Activated CD4-positive, alpha-beta memory T cell treated with anti-CD3 and anti-CD28 coated beads for 36 hours (primary cell): ENCODE measurements at regions not wholly inside any gene's neighbourhood (a gene's known extent, or its start where the extent isn't known, plus 50 kb on each side); places are given as distances from the start of the nearest gene placed in this dataset.

ENCODE experiments used
- CTCF ChIA-PET: fragments of 350-600 bp; sonication (Branson Sonifier 250); formaldehyde crosslinking; loops from one replicate; lab custom pipeline; 2021; ENCODE audit warnings: antibody characterized with exemption, inconsistent platforms; lab: Charles Lee
- POLR2A ChIA-PET: fragments of 350-600 bp; sonication (Branson Sonifier 250); formaldehyde crosslinking; loops from one replicate; lab custom pipeline; 2021; ENCODE audit warnings: antibody characterized with exemption; lab: Charles Lee
- DNase-seq: peaks from one replicate; pipeline ENCODE4 v3.0.0-alpha.2; 2020
- H3K27ac Mint-ChIP-seq: one replicate; pipeline ENCODE4 v1.8.0; 2021; ENCODE audit warnings: mixed read lengths
- H3K27me3 Mint-ChIP-seq: one replicate; pipeline ENCODE4 v1.8.0; 2021; ENCODE audit warnings: mixed read lengths
- H3K36me3 Mint-ChIP-seq: one replicate; pipeline ENCODE4 v1.8.0; 2021; ENCODE audit warnings: mixed read lengths
- H3K4me1 Mint-ChIP-seq: one replicate; pipeline ENCODE4 v1.8.0; 2021; ENCODE audit warnings: low read depth, mixed read lengths
- H3K4me3 Mint-ChIP-seq: one replicate; pipeline ENCODE4 v1.8.0; 2021; ENCODE audit warnings: mild to moderate bottlenecking, mixed read lengths
- H3K9me3 Mint-ChIP-seq: one replicate; pipeline ENCODE4 v1.8.0; 2021; ENCODE audit warnings: mixed read lengths
- intact Hi-C: fragments of 100-400 bp; cut with micrococcal nuclease; formaldehyde crosslinking; loops from one replicate; pipeline ENCODE4 v1.15.1; 2023

DNA sequence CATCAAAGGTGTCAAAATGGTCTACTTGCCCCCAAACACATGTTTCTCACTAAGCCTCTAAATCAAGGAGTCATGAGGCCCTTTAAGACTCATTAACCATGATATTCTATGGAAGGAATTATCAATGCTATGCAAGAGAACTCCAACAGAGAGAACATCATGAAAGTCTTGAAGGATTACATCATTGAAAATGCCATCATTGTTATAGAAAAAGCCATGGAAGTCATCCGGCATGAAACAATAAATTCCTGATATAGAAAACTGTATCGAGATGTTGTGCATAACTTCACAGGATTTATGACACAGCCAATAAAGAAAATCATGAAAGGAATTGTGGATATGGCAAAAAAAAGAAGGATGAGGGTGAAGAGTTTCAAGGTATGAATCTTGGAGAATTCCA lies 1363.6 kb upstream of the CDH2 start:
- no peak overlapping the region for H3K4me3 Mint-ChIP-seq
- no peaks in the 10 kb centered on the region for H3K4me1 Mint-ChIP-seq
- H3K36me3 Mint-ChIP-seq, result no peaks in the 10 kb centered on the region
- H3K27ac Mint-ChIP-seq, result no peak overlapping the region
- intact Hi-C loops, result no loop called here
- DNase-seq, result no peak
- H3K27me3 Mint-ChIP-seq, result no peaks in the 10 kb centered on the region
- ChIA-PET POLR2A (no interaction called here), CTCF (no interaction called here)
- H3K9me3 Mint-ChIP-seq, result peaks cover 40% of the 10 kb centered on the region

DNA sequence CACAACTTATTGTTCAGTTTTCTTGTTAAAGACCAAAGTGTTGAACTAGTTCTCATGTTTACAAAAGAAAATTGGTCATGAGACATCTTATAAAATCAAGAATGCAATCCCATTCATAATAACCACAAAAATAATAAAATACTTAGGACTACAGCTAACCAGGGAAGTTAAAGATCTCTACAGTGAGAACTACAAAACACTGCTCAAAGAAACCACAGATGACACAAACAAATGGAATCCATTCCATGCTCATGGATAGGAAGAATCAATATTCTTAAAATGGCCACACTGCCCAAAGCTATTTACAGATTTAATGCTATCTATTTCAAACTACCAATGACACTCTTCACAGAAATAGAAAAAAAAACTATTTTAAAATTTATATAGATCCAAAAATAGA lies 1354.8 kb upstream of the CDH2 start:
- Mint-ChIP-seq H3K36me3 (no peaks in the 10 kb centered on the region), H3K4me3 (no peak overlapping the region), H3K27ac (no peak overlapping the region), H3K27me3 (no peaks in the 10 kb centered on the region), H3K9me3 (peaks cover 25% of the 10 kb centered on the region), H3K4me1 (no peaks in the 10 kb centered on the region)
- CTCF ChIA-PET, result no interaction called here
- POLR2A ChIA-PET, result no interaction called here
- no peak for DNase-seq
- intact Hi-C loops, result no loop called here

DNA sequence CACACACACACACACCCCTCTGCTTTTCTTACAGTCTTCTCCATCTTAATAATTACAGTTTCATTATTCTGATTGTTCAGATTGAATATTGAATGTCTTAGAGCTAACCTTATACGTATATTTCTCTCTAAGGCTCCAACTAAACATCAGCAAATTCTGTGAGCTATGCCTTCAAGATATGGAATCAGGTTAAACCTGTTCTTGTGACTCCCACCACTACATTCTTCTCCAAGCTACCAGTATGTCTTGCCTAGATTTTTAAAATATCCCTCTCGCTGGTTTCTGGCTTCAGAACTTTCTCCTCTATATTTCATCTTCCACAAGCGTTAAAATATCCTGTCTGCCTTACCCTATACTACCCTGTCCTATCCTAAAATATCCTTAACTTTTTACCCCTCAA lies 1346.4 kb upstream of the CDH2 start:
- intact Hi-C loops, result no loop called here
- ChIA-PET CTCF (no interaction called here), POLR2A (no interaction called here)
- no peaks in the 10 kb centered on the region for H3K36me3 Mint-ChIP-seq
- H3K9me3 Mint-ChIP-seq, result peaks cover 24% of the 10 kb centered on the region
- H3K27me3 Mint-ChIP-seq, result no peaks in the 10 kb centered on the region
- no peaks in the 10 kb centered on the region for H3K4me1 Mint-ChIP-seq
- no peak overlapping the region for H3K27ac Mint-ChIP-seq
- H3K4me3 Mint-ChIP-seq, result no peak overlapping the region
- DNase-seq, result no peak

DNA sequence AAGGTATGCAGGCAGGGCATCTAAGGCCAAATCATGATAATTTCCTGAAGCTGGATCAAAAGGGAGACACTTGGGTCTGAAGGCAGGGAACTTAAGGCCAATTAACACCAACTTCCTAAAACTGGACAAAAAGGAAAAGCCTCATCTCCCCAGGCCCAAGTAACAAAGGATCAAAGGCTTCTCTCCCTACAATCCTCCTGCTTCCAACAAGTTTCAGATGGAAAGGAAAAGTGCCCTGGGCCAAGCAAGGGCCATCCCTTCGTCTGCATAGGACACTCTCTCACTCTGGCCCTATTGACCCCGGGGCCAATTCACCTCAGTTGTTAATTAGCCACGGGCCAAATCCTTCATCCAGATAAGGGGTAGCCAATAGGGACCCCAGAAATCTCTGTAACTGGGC lies 1335.8 kb upstream of the CDH2 start:
- H3K27ac Mint-ChIP-seq, result no peak overlapping the region
- ChIA-PET POLR2A (no interaction called here), CTCF (no interaction called here)
- no peaks in the 10 kb centered on the region for H3K4me1 Mint-ChIP-seq
- intact Hi-C loops, result no loop called here
- H3K27me3 Mint-ChIP-seq, result no peaks in the 10 kb centered on the region
- no peak overlapping the region for H3K4me3 Mint-ChIP-seq
- DNase-seq, result no peak
- no peaks in the 10 kb centered on the region for H3K36me3 Mint-ChIP-seq
- peaks cover 15% of the 10 kb centered on the region for H3K9me3 Mint-ChIP-seq

DNA sequence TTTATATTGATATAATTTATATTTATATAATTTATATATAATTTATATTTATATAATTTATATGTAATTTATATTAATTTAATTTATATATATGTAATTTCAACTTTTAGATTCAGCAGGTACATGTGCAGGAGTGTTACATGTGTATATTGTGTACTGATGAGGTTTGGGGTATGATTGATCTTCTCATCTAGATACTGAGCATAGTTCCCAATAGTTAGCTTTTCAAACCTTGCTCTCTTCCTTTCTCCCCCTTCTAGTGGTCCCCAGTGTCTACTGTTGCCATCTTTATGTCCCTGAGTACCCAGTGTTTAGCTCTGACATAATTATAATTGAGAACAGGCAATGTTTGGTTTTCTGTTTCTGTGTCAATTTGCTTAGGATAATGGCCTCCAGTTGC lies 1335.3 kb upstream of the CDH2 start:
- Mint-ChIP-seq H3K4me1 (no peaks in the 10 kb centered on the region), H3K4me3 (no peak overlapping the region), H3K27me3 (no peaks in the 10 kb centered on the region), H3K36me3 (no peaks in the 10 kb centered on the region), H3K27ac (no peak overlapping the region), H3K9me3 (peaks cover 15% of the 10 kb centered on the region)
- intact Hi-C loops, result no loop called here
- ChIA-PET CTCF (no interaction called here), POLR2A (no interaction called here)
- DNase-seq, result no peak

DNA sequence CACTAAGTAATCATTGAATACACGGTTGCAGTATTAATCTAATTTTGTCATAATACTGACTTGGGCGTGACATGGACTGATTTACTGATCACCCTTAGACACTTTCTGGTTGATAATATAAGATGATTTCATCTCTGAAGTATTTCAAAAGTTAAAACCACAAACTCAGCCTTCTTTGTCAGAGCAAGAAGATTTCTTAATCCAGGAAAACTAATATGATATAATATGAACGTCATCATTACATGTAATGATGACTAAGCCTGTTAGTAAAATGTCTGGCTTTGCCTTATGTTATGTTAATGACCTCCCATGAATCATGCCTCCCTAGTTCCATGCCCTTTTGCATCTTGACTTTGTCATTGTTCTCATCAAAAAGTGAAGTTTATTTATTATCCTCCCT lies 1325.0 kb upstream of the CDH2 start:
- Mint-ChIP-seq H3K4me3 (no peak overlapping the region), H3K4me1 (no peaks in the 10 kb centered on the region), H3K36me3 (no peaks in the 10 kb centered on the region), H3K9me3 (peaks cover 32% of the 10 kb centered on the region), H3K27me3 (no peaks in the 10 kb centered on the region), H3K27ac (no peak overlapping the region)
- ChIA-PET CTCF (no interaction called here), POLR2A (no interaction called here)
- no peak for DNase-seq
- intact Hi-C loops, result no loop called here

DNA sequence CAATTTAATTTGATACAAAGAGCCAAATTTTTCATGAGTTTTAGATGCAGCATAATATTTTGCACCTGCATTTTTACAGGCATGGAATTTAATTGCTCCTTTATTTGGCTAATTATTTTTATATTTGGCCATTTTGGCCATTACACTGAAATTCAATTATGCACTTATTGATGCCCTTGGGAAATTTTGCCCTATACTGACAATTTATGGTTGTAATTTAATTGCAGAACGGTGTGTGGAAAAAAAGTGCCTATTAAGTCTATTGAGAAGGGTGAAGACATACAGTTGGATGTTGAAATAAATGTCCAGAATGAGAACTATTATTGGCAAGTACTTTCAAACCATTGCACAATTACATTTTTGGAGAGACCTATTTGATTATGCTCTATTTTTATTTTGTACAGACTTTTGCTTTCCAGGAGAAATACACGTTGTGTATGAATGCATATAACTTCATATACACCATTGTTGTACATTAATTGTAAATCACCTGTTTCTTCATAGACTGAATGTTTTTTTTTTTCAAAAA lies 1319.3 kb upstream of the CDH2 start:
- POLR2A ChIA-PET, result no interaction called here
- Mint-ChIP-seq H3K9me3 (peaks cover 20% of the 10 kb centered on the region), H3K4me3 (no peak overlapping the region), H3K4me1 (no peaks in the 10 kb centered on the region), H3K27me3 (no peaks in the 10 kb centered on the region), H3K27ac (no peak overlapping the region), H3K36me3 (no peaks in the 10 kb centered on the region)
- intact Hi-C loops, result no loop called here
- DNase-seq, result no peak
- CTCF ChIA-PET, result no interaction called here

DNA sequence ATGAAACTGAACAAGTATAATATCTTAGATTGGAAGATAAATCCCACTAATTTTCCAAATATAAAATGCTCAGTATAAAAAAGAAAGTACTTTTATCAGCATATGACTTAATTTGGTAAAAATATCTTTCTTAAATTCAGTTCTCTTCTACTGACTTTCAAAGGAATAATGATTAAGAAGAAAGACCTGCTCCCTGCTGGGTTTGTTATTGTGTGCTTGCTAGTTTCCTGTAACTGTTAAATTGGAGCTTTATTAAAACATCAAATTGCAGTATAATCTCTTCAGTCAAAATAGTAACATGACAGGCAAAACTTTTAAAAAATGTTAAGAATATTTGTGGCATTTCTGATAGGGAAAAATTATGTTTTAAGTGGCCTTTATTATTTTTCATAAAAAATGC lies 1317.4 kb upstream of the CDH2 start:
- POLR2A ChIA-PET, result no interaction called here
- Mint-ChIP-seq H3K36me3 (no peaks in the 10 kb centered on the region), H3K27me3 (no peaks in the 10 kb centered on the region), H3K4me1 (no peaks in the 10 kb centered on the region), H3K9me3 (peaks cover 20% of the 10 kb centered on the region), H3K4me3 (no peak overlapping the region), H3K27ac (no peak overlapping the region)
- intact Hi-C loops, result no loop called here
- no peak for DNase-seq
- CTCF ChIA-PET, result no interaction called here

DNA sequence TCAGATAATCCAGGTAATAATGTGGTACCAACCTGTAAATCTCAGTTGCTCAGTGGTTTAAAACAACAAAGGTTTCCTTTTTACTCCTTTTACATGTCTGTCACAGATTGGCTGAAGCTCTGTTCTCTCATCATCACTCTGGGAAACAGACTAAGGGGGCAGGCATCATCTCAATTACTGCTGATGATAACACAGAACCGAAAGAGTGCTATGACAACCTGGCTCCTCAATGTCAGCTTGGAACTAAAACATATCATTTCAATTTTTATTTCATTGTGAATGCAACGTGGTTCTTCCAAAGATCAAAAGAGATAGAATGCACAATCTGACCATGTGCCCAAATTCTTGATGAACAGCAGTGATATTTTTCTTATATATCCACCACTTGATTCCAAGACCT lies 1315.0 kb upstream of the CDH2 start:
- POLR2A ChIA-PET, result no interaction called here
- intact Hi-C loops, result no loop called here
- CTCF ChIA-PET, result no interaction called here

DNA sequence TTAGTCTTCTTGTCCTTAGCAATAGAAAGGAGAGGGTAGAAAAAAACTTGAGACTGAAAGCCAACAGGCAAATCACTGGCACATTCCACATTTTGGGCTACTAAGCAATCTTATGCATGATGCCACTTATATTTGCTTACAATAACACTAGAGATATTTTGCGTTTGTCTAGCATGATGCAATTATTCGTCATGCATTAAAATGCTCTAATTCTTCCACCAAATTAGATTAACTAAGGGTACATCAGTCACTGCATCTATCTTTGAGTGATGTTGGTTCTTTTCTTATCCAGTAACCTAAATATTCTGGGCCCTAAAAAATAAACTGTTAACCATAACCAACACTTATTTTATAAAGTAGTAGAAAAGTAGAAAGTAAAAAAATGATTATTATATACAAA lies 1311.7 kb upstream of the CDH2 start:
- Mint-ChIP-seq H3K9me3 (peaks cover 18% of the 10 kb centered on the region), H3K4me3 (no peak overlapping the region), H3K27me3 (no peaks in the 10 kb centered on the region), H3K36me3 (no peaks in the 10 kb centered on the region), H3K4me1 (no peaks in the 10 kb centered on the region), H3K27ac (no peak overlapping the region)
- intact Hi-C loops, result no loop called here
- DNase-seq, result no peak
- POLR2A ChIA-PET, result no interaction called here
- CTCF ChIA-PET, result no interaction called here

More for the DNA sequence above, 1315.0 kb upstream of the CDH2 start:
- Mint-ChIP-seq H3K4me1 (no peaks in the 10 kb centered on the region), H3K4me3 (no peak overlapping the region), H3K36me3 (no peaks in the 10 kb centered on the region), H3K27me3 (no peaks in the 10 kb centered on the region), H3K27ac (no peak overlapping the region), H3K9me3 (peaks cover 18% of the 10 kb centered on the region)
- no peak for DNase-seq

DNA sequence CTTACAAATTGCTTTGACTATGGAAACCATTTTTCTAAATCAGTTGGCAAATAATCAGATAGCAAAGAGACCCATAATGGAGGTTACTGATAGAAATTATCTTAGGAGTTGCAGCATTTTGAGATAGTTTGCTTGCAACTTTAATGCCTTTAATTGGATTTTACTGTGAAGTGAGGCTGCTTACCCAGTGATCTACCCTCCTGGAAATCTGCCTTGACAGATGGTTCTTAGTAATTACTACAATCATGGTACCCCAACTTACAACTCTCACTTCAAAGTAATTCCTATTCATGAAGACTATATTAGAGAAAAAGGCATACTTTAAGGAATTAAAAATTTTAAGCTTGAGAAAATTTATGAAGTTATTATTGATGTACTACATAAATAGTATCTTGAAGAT lies 1288.6 kb upstream of the CDH2 start:
- intact Hi-C loops, result no loop called here
- Mint-ChIP-seq H3K27ac (no peak overlapping the region), H3K4me3 (no peak overlapping the region), H3K9me3 (peaks cover 13% of the 10 kb centered on the region), H3K4me1 (no peaks in the 10 kb centered on the region), H3K27me3 (no peaks in the 10 kb centered on the region), H3K36me3 (no peaks in the 10 kb centered on the region)
- no peak for DNase-seq
- ChIA-PET POLR2A (no interaction called here), CTCF (no interaction called here)

DNA sequence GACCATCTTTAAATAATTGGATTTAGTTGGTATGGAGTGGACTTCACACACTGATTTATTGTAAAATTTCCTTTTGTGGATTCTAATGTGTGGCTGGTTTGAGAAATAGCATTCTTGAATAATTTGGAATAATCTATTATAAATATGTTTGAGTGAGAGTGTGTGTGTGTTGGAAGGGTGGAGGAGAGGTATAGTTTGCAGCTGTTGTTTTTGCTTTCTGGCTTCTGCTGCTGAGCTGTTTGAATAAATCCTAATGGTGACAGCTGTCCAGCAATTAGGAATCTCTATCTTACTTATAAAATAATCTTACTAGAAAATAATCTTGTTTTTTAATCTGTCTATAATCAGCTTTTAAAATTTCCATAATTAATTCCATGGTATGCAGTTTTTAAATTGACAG lies 1283.0 kb upstream of the CDH2 start:
- no peaks in the 10 kb centered on the region for H3K36me3 Mint-ChIP-seq
- no peak for DNase-seq
- no peak overlapping the region for H3K27ac Mint-ChIP-seq
- intact Hi-C loops, result no loop called here
- ChIA-PET POLR2A (no interaction called here), CTCF (no interaction called here)
- no peaks in the 10 kb centered on the region for H3K4me1 Mint-ChIP-seq
- no peak overlapping the region for H3K4me3 Mint-ChIP-seq
- peaks cover 5% of the 10 kb centered on the region for H3K9me3 Mint-ChIP-seq
- H3K27me3 Mint-ChIP-seq, result no peaks in the 10 kb centered on the region

DNA sequence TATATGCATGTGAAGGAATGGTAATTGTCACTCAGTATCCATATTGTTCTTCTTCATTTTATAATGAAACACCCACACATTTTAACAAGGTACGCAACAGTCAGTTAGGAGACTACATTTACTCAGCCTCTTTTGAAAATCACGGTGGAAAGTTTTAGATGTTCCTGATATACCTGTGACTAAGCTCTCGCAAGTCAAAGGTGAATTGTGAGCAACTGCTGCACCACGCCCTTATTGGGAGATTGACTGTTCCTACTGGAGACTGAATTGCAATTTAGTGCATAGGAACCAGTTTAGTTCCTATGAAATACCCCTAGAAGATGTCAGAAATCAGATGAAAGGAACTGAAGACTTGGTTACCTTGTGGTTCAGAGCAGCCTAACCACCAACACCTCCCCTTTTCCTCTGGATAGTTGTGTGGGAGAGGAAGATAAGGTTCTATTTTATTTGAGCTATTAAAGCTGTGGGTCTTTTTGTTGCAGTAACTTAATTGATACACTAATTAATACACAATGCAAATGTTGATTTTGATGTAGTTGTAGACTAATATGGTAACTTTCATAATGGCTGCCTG lies 1280.5 kb upstream of the CDH2 start:
- ChIA-PET POLR2A (no interaction called here), CTCF (no interaction called here)
- no peaks in the 10 kb centered on the region for H3K27me3 Mint-ChIP-seq
- peaks cover 6% of the 10 kb centered on the region for H3K9me3 Mint-ChIP-seq
- H3K4me1 Mint-ChIP-seq, result no peaks in the 10 kb centered on the region
- intact Hi-C loops, result no loop called here
- DNase-seq, result no peak
- no peaks in the 10 kb centered on the region for H3K36me3 Mint-ChIP-seq
- no peak overlapping the region for H3K27ac Mint-ChIP-seq
- no peak overlapping the region for H3K4me3 Mint-ChIP-seq
